ENCODE measurements at regions not wholly inside any gene's neighbourhood (a gene's known extent, or its start where the extent isn't known, plus 50 kb on each side); places are given as distances from the start of the nearest gene placed in this dataset.

- POLR2A ChIA-PET (ENCODE audit: partially characterized antibody) = no interaction called here
- no peak overlapping the region for H3K27ac ChIP-seq (ENCODE audit: low read depth, low read length)
- H4K5ac ChIP-seq (ENCODE audit: insufficient read length, low read depth, low read length) = no peak overlapping the region
- TF ChIP-seq FOSL1 (IDR thresholded peaks at IDR 0.05; ENCODE audit: insufficient read depth, low read depth, low read length) (no peak), TEAD4 (IDR thresholded peaks at IDR 0.05; ENCODE audit: low read depth, low read length) (no peak), USF2 (IDR thresholded peaks at IDR 0.05; ENCODE audit: low read length) (no peak), RBBP5 (IDR thresholded peaks at IDR 0.05; ENCODE audit: borderline replicate concordance, low read depth, low read length) (no peak), GABPA (IDR thresholded peaks at IDR 0.05; ENCODE audit: borderline replicate concordance, insufficient read depth, low read length) (no peak), SUZ12 (IDR thresholded peaks at IDR 0.05; ENCODE audit: low read length) (no peak), BACH1 (IDR thresholded peaks at IDR 0.05; ENCODE audit: low read length) (no peak), NRF1 (IDR thresholded peaks at IDR 0.05; ENCODE audit: low read depth, low read length) (no peak)
- no peaks in the 10 kb centered on the region for H3K27me3 ChIP-seq (replicated peaks in 1 of 4; ENCODE audit: control insufficient read depth in 3 of 4, extremely low read depth in 1 of 4, insufficient read depth in 3 of 4, low read length in 3 of 4)
- H2BK20ac ChIP-seq (ENCODE audit: low read length) = no peak overlapping the region
- H3K9ac ChIP-seq (replicated peaks in 1 of 4; ENCODE audit: extremely low read depth in 1 of 4, low read depth in 3 of 4, low read length in 3 of 4) = no peak overlapping the region
- H2BK15ac ChIP-seq (ENCODE audit: low read length) = no peak overlapping the region
- no peak overlapping the region for H2BK120ac ChIP-seq (replicated peaks; ENCODE audit: low read depth, low read length)
- H3K79me2 ChIP-seq (ENCODE audit: control insufficient read depth in 1 of 2, insufficient read depth in 2 of 2, low read length in 2 of 2) = no peaks in the 10 kb centered on the region
- H3K23ac ChIP-seq (ENCODE audit: insufficient read length) = no peak overlapping the region
- H3K14ac ChIP-seq (ENCODE audit: insufficient read length) = no peak overlapping the region
- no peak overlapping the region for H2AFZ ChIP-seq (ENCODE audit: low read length)
- peaks cover 0 to 8% (median 2%) of the 10 kb centered on the region in 4 experiments; a peak in 3 of 7 replicates for H3K4me1 ChIP-seq (replicated peaks in 1 of 4; ENCODE audit: control insufficient read depth in 3 of 4, insufficient read depth in 4 of 4, low read length in 3 of 4)
- no peaks in the 10 kb centered on the region for H3K23me2 ChIP-seq (ENCODE audit: low read depth, low read length)
- CTCF ChIA-PET (ENCODE audit: partially characterized antibody) = no interaction called here
- no peak overlapping the region for H2BK5ac ChIP-seq (ENCODE audit: low read depth, low read length)
- H3K4me2 ChIP-seq (ENCODE audit: insufficient read depth in 1 of 2, low read depth in 2 of 2, low read length in 2 of 2) = no peak overlapping the region
- no peak overlapping the region for H3K18ac ChIP-seq (ENCODE audit: extremely low read depth, low read length)
- FAIRE-seq (no peak), DNase-seq (ENCODE audit: low read depth in 1 of 2, low spot score in 2 of 2) (no peak)
- no peak overlapping the region for H4K8ac ChIP-seq (ENCODE audit: extremely low read depth, insufficient read depth, low read length)
- H3K9me3 ChIP-seq (ENCODE audit: insufficient read depth in 2 of 2, low read depth in 1 of 2, low read length in 1 of 2) = 0 out of 4 replicates have a peak, but pooled peaks cover 0 to 4% of the 10 kb centered on the region in 2 experiments
- no peaks in the 10 kb centered on the region for H3K79me1 ChIP-seq (ENCODE audit: low read depth, low read length)
- no peak overlapping the region for H3K4ac ChIP-seq (replicated peaks; ENCODE audit: insufficient read length, low read depth, low read length)
- no peaks in the 10 kb centered on the region for H3K36me3 ChIP-seq (ENCODE audit: control insufficient read depth in 2 of 4, insufficient read depth in 4 of 4, low read length in 3 of 4)
- H3K56ac ChIP-seq (replicated peaks; ENCODE audit: insufficient read length, low read depth, low read length) = no peak overlapping the region
- 90% methylated on average over 12 of the region's 12 CpGs; no CpG with 5 or more reads in 1 of the 2 experiments for WGBS, 2 experiments (ENCODE audit: extremely low coverage in 1 of 2, insufficient coverage in 1 of 2, insufficient read length in 1 of 2, insufficient replicate concordance in 2 of 2, low coverage in 1 of 2, low lambda C conversion rate in 2 of 2, missing lambda C conversion rate in 1 of 2)
- H2BK12ac ChIP-seq (ENCODE audit: low read depth, low read length) = no peak overlapping the region
- no peak overlapping the region for H4K91ac ChIP-seq (replicated peaks; ENCODE audit: insufficient read length, low read length)
- H3K4me3 ChIP-seq (ENCODE audit: extremely low read depth in 1 of 4, insufficient read depth in 2 of 4, low read depth in 3 of 4, low read length in 4 of 4) = no peak overlapping the region
- no peak overlapping the region for H2AK5ac ChIP-seq (ENCODE audit: low read depth, low read length)
- no peaks in the 10 kb centered on the region for H4K20me1 ChIP-seq (replicated peaks in 1 of 2; ENCODE audit: control insufficient read depth in 1 of 2, insufficient read depth in 2 of 2, low read length in 2 of 2)
Observed at GRCh38 chr12:114863911-114864310, 179.9 kb upstream of the TBX3 start.

Data from H1 (cell line).